ENCODE measurements at regions not wholly inside any gene's neighbourhood (a gene's known extent, or its start where the extent isn't known, plus 50 kb on each side); places are given as distances from the start of the nearest gene placed in this dataset.

GRCh38 chrX:81708487-81708886 lies 506.6 kb downstream of the SH3BGRL start:
- H3K9me3 Mint-ChIP-seq (ENCODE audit: unreplicated experiment), result peaks cover 39% of the 10 kb centered on the region
- H3K27me3 Mint-ChIP-seq (ENCODE audit: unreplicated experiment), result no peaks in the 10 kb centered on the region
- H3K36me3 Mint-ChIP-seq (ENCODE audit: unreplicated experiment), result no peaks in the 10 kb centered on the region

GRCh38 chrX:81728622-81729021 lies 526.7 kb downstream of the SH3BGRL start:
- TF ChIP-seq, protein P1, sequence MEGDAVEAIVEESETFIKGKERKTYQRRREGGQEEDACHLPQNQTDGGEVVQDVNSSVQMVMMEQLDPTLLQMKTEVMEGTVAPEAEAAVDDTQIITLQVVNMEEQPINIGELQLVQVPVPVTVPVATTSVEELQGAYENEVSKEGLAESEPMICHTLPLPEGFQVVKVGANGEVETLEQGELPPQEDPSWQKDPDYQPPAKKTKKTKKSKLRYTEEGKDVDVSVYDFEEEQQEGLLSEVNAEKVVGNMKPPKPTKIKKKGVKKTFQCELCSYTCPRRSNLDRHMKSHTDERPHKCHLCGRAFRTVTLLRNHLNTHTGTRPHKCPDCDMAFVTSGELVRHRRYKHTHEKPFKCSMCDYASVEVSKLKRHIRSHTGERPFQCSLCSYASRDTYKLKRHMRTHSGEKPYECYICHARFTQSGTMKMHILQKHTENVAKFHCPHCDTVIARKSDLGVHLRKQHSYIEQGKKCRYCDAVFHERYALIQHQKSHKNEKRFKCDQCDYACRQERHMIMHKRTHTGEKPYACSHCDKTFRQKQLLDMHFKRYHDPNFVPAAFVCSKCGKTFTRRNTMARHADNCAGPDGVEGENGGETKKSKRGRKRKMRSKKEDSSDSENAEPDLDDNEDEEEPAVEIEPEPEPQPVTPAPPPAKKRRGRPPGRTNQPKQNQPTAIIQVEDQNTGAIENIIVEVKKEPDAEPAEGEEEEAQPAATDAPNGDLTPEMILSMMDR (IDR thresholded peaks at IDR 0.05), result no peak
- H3K4me1 Mint-ChIP-seq (ENCODE audit: unreplicated experiment), result no peaks in the 10 kb centered on the region
- no peaks in the 10 kb centered on the region for H3K36me3 Mint-ChIP-seq (ENCODE audit: unreplicated experiment)
- no peak for DNase-seq (ENCODE audit: extremely low spot score, unreplicated experiment)
- no peak overlapping the region for H3K27ac Mint-ChIP-seq (ENCODE audit: unreplicated experiment)
- no peaks in the 10 kb centered on the region for H3K27me3 Mint-ChIP-seq (ENCODE audit: unreplicated experiment)
- peaks cover 65% of the 10 kb centered on the region for H3K9me3 Mint-ChIP-seq (ENCODE audit: unreplicated experiment)
- H3K4me3 Mint-ChIP-seq (ENCODE audit: unreplicated experiment), result no peak overlapping the region

More at GRCh38 chrX:81708487-81708886, 506.6 kb downstream of the SH3BGRL start:
- no peak for DNase-seq (ENCODE audit: extremely low spot score, unreplicated experiment)
- TF ChIP-seq, protein P1 (IDR thresholded peaks at IDR 0.05), result no peak
- H3K4me3 Mint-ChIP-seq (ENCODE audit: unreplicated experiment), result no peak overlapping the region
- no peak overlapping the region for H3K27ac Mint-ChIP-seq (ENCODE audit: unreplicated experiment)
- no peaks in the 10 kb centered on the region for H3K4me1 Mint-ChIP-seq (ENCODE audit: unreplicated experiment)

GRCh38 chrX:81729269-81729777 lies 527.4 kb downstream of the SH3BGRL start:
- no peaks in the 10 kb centered on the region for H3K36me3 Mint-ChIP-seq (ENCODE audit: unreplicated experiment)

DNA sequence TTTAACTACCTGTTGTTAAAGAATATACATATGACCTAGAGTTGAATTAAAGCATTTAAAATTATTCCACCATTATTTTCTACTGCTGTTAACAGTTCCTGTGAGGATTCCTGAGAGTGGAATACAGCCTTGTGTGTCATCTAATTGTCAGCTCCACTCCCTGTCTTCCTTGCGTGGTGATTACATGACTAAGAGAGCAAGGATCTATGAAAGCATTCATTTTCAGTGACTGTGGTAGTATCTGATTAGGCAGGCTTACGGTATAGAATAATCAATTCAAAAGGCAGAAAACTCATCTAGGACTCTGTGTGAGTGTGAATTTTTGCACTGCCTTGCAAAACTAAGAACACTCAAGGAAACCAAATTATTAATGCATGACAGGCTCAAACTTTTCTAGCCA lies 577.8 kb downstream of the SH3BGRL start:
- TF ChIP-seq, protein P1 (IDR thresholded peaks at IDR 0.05), result no peak
- Mint-ChIP-seq H3K27ac (ENCODE audit: unreplicated experiment) (no peak overlapping the region), H3K9me3 (ENCODE audit: unreplicated experiment) (peaks cover 24% of the 10 kb centered on the region), H3K36me3 (ENCODE audit: unreplicated experiment) (no peaks in the 10 kb centered on the region), H3K4me1 (ENCODE audit: unreplicated experiment) (no peaks in the 10 kb centered on the region), H3K4me3 (ENCODE audit: unreplicated experiment) (no peak overlapping the region), H3K27me3 (ENCODE audit: unreplicated experiment) (no peaks in the 10 kb centered on the region)
- DNase-seq (ENCODE audit: extremely low spot score, unreplicated experiment), result no peak

More at GRCh38 chrX:81729269-81729777, 527.4 kb downstream of the SH3BGRL start:
- Mint-ChIP-seq H3K9me3 (ENCODE audit: unreplicated experiment) (peaks cover 65% of the 10 kb centered on the region), H3K27me3 (ENCODE audit: unreplicated experiment) (no peaks in the 10 kb centered on the region), H3K27ac (ENCODE audit: unreplicated experiment) (no peak overlapping the region), H3K4me1 (ENCODE audit: unreplicated experiment) (no peaks in the 10 kb centered on the region), H3K4me3 (ENCODE audit: unreplicated experiment) (no peak overlapping the region)
- DNase-seq (ENCODE audit: extremely low spot score, unreplicated experiment), result no peak
- TF ChIP-seq, protein P1 (IDR thresholded peaks at IDR 0.05), result no peak

GRCh38 chrX:81791086-81791485 lies 589.2 kb downstream of the SH3BGRL start:
- Mint-ChIP-seq H3K4me1 (ENCODE audit: unreplicated experiment) (no peaks in the 10 kb centered on the region), H3K27me3 (ENCODE audit: unreplicated experiment) (no peaks in the 10 kb centered on the region), H3K4me3 (ENCODE audit: unreplicated experiment) (no peak overlapping the region), H3K9me3 (ENCODE audit: unreplicated experiment) (peaks cover 43% of the 10 kb centered on the region), H3K27ac (ENCODE audit: unreplicated experiment) (no peak overlapping the region), H3K36me3 (ENCODE audit: unreplicated experiment) (no peaks in the 10 kb centered on the region)
- TF ChIP-seq, protein P1 (IDR thresholded peaks at IDR 0.05), result no peak
- DNase-seq (ENCODE audit: extremely low spot score, unreplicated experiment), result no peak
